Activated T-helper 1 cell treated with anti-CD3 and anti-CD28 coated beads, Interleukin-12 subunit alpha, Interleukin-12 subunit beta, Interleukin-2, Interleukin-4 antibody, amounts not matched to agents 30 ng/mL and 10 ng/mL and 1 ng/mL, durations not matched to agents 14 hours and 24 hours and 36 hours (primary cell): ENCODE measurements at regions not wholly inside any gene's neighbourhood (a gene's known extent, or its start where the extent isn't known, plus 50 kb on each side); places are given as distances from the start of the nearest gene placed in this dataset.
"Not testable (repeated sequence)": the region's sequence is repeated elsewhere in the genome, so short reads cannot be mapped to it uniquely, and the experiment has no call there.

Experiments used
- DNase-seq: peaks from one replicate; pipeline ENCODE4 v3.0.0; 2021; ENCODE audit warnings: low spot score
- H3K27ac Mint-ChIP-seq: one replicate; pipeline ENCODE4 v1.8.0; 2021; ENCODE audit warnings: mild to moderate bottlenecking, mixed read lengths
- H3K27me3 Mint-ChIP-seq: one replicate; pipeline ENCODE4 v1.8.0; 2022; ENCODE audit warnings: mild to moderate bottlenecking, moderate library complexity, mixed read lengths; ENCODE audit not compliant: insufficient read depth
- H3K36me3 Mint-ChIP-seq: one replicate; pipeline ENCODE4 v1.8.0; 2021; ENCODE audit warnings: low read depth, mixed read lengths
- H3K4me1 Mint-ChIP-seq: one replicate; pipeline ENCODE4 v1.8.0; 2021; ENCODE audit warnings: low read depth, mixed read lengths
- H3K4me3 Mint-ChIP-seq: one replicate; pipeline ENCODE4 v1.8.0; 2021; ENCODE audit warnings: mild to moderate bottlenecking, moderate library complexity, mixed read lengths
- H3K9me3 Mint-ChIP-seq: one replicate; pipeline ENCODE4 v1.8.0; 2021; ENCODE audit warnings: mixed read lengths
- intact Hi-C: fragments of 100-400 bp; cut with micrococcal nuclease; formaldehyde crosslinking; loops from one replicate; pipeline ENCODE4 v1.15.1; 2024

DNA sequence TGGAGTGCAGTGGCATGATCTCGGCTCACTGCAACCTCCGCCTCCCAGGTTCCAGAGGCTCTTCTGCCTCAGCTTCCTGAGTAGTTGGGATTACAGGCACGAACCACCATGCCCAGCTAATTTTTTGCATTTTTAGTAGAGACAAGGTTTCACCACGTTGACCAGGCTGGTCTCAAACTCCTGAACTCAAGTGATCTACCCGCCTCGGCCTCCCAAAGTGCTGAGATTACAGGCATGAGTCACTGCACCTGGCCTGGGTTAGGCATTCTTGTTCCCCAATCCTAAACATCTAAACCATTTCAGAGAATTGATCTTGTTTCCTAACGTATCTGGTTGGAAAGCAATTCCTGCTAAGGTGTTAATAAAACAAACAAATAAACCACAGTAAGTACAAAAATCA is 264.8 kb downstream of the EFCAB11 start:
- H3K9me3 Mint-ChIP-seq = peaks cover 27% of the 10 kb centered on the region
- DNase-seq, H3K4me1 Mint-ChIP-seq, H3K27ac Mint-ChIP-seq, H3K4me3 Mint-ChIP-seq, H3K36me3 Mint-ChIP-seq, intact Hi-C loops, H3K27me3 Mint-ChIP-seq: not testable (repeated sequence)

DNA sequence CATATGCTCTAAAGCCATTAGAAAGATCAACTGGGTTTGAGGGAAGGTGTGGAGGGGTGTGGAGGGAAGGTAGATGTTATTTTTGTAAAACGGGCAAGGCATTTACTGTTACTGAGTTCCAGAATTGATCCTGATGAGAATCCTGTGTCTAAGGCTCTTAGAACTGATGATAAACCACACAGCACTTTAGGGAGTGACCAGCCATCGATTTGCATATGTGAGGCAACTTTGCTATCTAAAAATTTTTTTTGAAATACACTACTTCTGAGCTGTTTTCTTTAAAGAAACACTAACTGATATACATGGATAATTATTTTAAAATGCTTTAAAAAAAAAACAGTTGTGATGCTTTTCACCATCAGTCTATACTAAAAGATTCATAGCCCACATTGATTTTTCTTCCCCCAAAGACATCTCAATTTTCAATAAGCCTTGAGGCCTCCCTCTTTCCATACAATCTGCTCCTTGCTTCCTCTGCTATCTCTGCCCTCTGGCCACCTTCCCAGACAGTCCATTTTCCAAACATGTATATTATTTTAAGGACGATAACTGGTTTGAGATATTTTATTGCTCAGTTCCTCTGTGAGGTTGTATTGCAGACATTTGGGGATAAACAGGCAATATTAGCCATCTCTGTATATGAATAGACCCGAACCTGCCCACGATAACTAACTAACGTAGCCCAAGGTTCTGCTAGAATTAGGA is 265.9 kb downstream of the EFCAB11 start:
- no peak overlapping the region for H3K4me3 Mint-ChIP-seq
- peaks cover 7% of the 10 kb centered on the region for H3K36me3 Mint-ChIP-seq
- DNase-seq = no peak
- no peaks in the 10 kb centered on the region for H3K27me3 Mint-ChIP-seq
- H3K27ac Mint-ChIP-seq = no peak overlapping the region
- intact Hi-C loops = no loop called here
- H3K4me1 Mint-ChIP-seq = peaks cover 9% of the 10 kb centered on the region
- peaks cover 31% of the 10 kb centered on the region for H3K9me3 Mint-ChIP-seq

GRCh38 chr14:89687129-89687528 is 267.4 kb downstream of the EFCAB11 start:
- intact Hi-C loops, DNase-seq, H3K27ac Mint-ChIP-seq, H3K36me3 Mint-ChIP-seq, H3K4me3 Mint-ChIP-seq, H3K27me3 Mint-ChIP-seq: not testable (repeated sequence)
- peaks cover 41% of the 10 kb centered on the region for H3K9me3 Mint-ChIP-seq
- H3K4me1 Mint-ChIP-seq = peaks cover 16% of the 10 kb centered on the region

- DNase-seq = no peak
- Mint-ChIP-seq H3K27ac (no peak overlapping the region), H3K27me3 (no peaks in the 10 kb centered on the region), H3K4me1 (peaks cover 40% of the 10 kb centered on the region), H3K9me3 (peaks cover 36% of the 10 kb centered on the region), H3K36me3 (peaks cover 7% of the 10 kb centered on the region), H3K4me3 (no peak overlapping the region)
- intact Hi-C loops = loop anchor here (5.0 kb wide), 1 partner anchor 172 kb away; no protein-coding TSS in a partner anchor
Observed at GRCh38 chr14:89684139-89684538, 267.1 kb upstream of the FOXN3 start.

DNA sequence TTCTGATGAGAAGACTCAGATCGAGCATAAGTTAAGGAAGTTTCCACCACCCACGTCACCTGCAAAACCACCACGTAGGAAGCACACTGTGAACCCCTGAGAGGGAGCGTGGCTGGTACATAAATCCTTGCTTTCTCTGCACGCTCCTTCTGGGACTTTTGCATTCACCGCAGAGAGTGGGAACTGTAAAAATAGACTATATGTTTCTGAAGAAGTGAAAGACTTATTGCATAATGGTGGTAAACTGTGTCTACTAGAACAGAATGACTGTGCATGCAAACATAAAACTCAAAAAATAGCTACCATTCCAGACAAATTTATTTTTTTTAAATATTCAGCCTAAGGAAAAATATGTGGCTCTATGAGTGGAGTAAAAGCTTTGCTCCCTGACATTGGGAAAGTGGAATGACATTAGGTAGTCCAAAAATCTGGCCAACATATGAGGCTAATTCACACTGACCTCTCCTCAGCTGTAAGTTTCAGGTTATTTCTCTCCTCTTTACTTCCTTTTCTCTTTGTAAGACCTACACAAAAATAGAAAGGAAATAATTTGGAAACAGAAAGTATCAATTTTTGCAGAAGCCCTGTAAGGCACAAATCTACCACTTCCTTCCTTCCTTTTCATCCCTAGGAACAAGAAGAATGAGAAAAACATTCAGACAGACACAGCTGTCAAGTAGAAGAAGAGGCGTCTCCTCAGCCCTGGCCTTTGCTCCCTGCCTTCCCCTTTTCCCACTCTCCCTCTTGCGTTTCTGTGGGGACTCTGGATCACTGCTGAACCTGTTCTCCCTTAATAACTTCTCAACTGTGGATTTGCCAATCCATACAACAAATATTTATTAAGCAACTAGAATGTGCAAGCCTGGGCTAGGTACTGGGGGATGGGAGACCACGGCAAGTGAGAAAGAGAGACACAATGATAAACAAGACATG is 264.3 kb upstream of the FOXN3 start:
- Mint-ChIP-seq H3K4me3 (peak overlapping the region; percentile 66), H3K4me1 (peaks cover 45% of the 10 kb centered on the region), H3K27ac (peak overlapping the region; percentile 89), H3K27me3 (no peaks in the 10 kb centered on the region), H3K36me3 (peaks cover 5% of the 10 kb centered on the region), H3K9me3 (peaks cover 22% of the 10 kb centered on the region)
- peak; percentile 22 for DNase-seq
- intact Hi-C loops = loop anchor here (1.0 to 5.0 kb wide), 14 partner anchors 16 to 265 kb away; partner anchors contain the start of gene FOXN3

DNA sequence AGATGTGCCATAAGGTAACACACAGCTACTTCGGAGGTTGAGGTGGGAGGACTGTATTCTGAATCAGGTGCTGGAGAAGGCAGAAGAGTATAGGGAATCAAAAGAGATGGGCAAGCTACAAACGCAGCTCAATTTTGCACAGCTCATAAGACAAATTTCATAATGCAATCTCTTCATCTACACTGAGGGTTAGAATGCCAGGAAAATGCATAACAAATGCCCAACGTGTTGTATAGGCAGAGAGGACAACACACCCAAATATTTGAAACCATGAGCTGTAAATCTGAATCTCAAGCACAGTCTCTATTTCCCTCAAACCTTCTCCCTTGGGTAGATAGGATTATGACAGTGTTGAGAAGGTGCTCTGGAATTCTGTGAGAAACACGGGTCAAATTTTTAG is 263.1 kb upstream of the FOXN3 start:
- no peak for DNase-seq
- Mint-ChIP-seq H3K27ac (peak overlapping the region; percentile 48), H3K27me3 (no peaks in the 10 kb centered on the region), H3K36me3 (peaks cover 4% of the 10 kb centered on the region), H3K4me3 (no peak overlapping the region), H3K9me3 (peaks cover 16% of the 10 kb centered on the region), H3K4me1 (peaks cover 53% of the 10 kb centered on the region)
- intact Hi-C loops = loop anchor here (2.0 to 5.0 kb wide), 4 partner anchors 41 to 263 kb away; partner anchors contain the start of gene FOXN3

GRCh38 chr14:89678768-89679167 is 261.7 kb upstream of the FOXN3 start:
- Mint-ChIP-seq H3K27me3 (no peaks in the 10 kb centered on the region), H3K27ac (no peak overlapping the region), H3K9me3 (peaks cover 10% of the 10 kb centered on the region), H3K4me1 (peaks cover 57% of the 10 kb centered on the region), H3K4me3 (no peak overlapping the region), H3K36me3 (no peaks in the 10 kb centered on the region)
- DNase-seq = no peak
- intact Hi-C loops = no loop called here

- Mint-ChIP-seq H3K27ac (no peak overlapping the region), H3K27me3 (no peaks in the 10 kb centered on the region), H3K4me1 (peaks cover 47% of the 10 kb centered on the region), H3K9me3 (no peaks in the 10 kb centered on the region), H3K4me3 (no peak overlapping the region), H3K36me3 (no peaks in the 10 kb centered on the region)
- no peak for DNase-seq
- intact Hi-C loops = no loop called here
Observed at GRCh38 chr14:89675590-89675989, 258.6 kb upstream of the FOXN3 start.

- Mint-ChIP-seq H3K9me3 (no peaks in the 10 kb centered on the region), H3K36me3 (no peaks in the 10 kb centered on the region), H3K4me1 (peaks cover 41% of the 10 kb centered on the region), H3K27ac (no peak overlapping the region), H3K27me3 (no peaks in the 10 kb centered on the region), H3K4me3 (no peak overlapping the region)
- no peak for DNase-seq
- intact Hi-C loops = no loop called here
Observed at GRCh38 chr14:89674936-89675335, 257.9 kb upstream of the FOXN3 start.

DNA sequence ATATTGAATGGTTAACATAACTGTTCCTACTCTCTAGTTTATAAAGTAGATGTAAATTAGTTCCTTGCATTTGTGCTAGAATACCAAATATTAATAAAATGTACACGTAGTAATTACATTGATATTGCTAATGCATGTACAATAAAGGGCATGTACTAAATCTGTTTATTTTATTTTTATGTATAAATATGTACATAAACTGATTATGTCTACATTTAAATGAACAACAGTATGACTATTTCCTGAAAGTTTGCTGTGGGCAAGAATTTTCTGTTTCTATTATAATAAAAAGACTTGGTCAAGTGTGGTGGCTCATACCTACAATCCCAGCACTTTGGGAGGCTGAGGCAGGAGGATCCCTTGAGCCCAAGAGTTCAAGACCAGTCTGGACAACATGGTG is 257.2 kb upstream of the FOXN3 start:
- intact Hi-C loops = no loop called here
- DNase-seq = no peak
- Mint-ChIP-seq H3K27me3 (no peaks in the 10 kb centered on the region), H3K9me3 (peaks cover 4% of the 10 kb centered on the region), H3K4me1 (peaks cover 43% of the 10 kb centered on the region), H3K4me3 (no peak overlapping the region), H3K27ac (peak overlapping the region; percentile 16), H3K36me3 (peaks cover 4% of the 10 kb centered on the region)

GRCh38 chr14:89673512-89674225 is 256.6 kb upstream of the FOXN3 start:
- Mint-ChIP-seq H3K27me3 (no peaks in the 10 kb centered on the region), H3K27ac (peak overlapping the region; percentile 16), H3K4me1 (peaks cover 45% of the 10 kb centered on the region), H3K4me3 (peak overlapping the region; percentile 23), H3K36me3 (peaks cover 5% of the 10 kb centered on the region), H3K9me3 (peaks cover 5% of the 10 kb centered on the region)
- intact Hi-C loops = no loop called here
- peak; percentile 38 for DNase-seq

DNA sequence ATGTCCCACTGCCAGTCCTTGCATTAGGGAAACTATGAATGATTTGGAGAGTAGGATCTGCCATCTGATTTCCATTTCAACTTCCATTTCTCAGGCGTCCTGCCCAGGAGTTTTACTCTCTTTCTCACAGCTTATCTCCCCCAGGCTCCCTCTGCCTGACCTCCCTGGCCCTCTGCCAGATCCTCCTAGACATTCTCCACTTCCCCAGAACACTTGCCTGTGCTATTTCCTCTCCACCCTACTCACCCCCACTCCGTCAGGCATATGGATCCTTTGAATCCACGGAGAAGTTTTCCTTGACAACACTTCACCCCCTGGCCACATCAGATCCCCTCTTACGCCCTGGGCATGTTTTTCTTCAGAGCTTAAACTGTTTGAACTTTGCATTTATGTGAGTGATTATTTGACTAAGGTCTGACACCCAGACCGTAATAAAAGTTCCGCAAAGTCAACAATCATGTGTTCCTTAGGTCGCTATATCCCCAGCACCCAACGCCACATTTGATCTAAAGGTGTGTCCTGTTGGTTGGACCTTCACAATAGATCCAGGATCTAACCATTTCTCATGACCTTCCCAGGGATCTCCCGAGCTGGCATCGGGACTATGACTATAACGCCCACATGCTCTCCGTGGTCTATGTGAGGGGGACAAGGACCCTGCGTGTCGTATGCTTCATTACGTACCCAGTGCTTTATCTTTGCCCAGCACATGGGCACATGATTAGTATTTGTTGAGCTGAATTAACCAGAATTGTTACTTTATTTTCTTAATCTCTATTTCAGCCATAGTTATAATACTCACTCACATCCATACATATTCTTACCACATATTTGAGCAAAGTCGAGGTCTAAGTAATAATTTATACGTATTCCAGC is 255.8 kb upstream of the FOXN3 start:
- Mint-ChIP-seq H3K4me1 (peaks cover 39% of the 10 kb centered on the region), H3K27me3 (no peaks in the 10 kb centered on the region), H3K36me3 (peaks cover 7% of the 10 kb centered on the region), H3K9me3 (peaks cover 5% of the 10 kb centered on the region), H3K27ac (no peak overlapping the region), H3K4me3 (peak overlapping the region; percentile 23)
- intact Hi-C loops = no loop called here
- no peak for DNase-seq
